Psoas muscle (tissue), 7 donors: ENCODE measurements at regions not wholly inside any gene's neighbourhood (a gene's known extent, or its start where the extent isn't known, plus 50 kb on each side); places are given as distances from the start of the nearest gene placed in this dataset.

Source experiments
- ATAC-seq, 4 donors: fragments of 200-7000 bp; cut with Tn5 transposase; one replicate each; pipeline ENCODE4 v1.9.1; 2020; ENCODE audit warnings: moderate library complexity in 3 of 4, mild to moderate bottlenecking in 2 of 4
- DNase-seq, 2 donors: peaks; one replicate each; pipeline ENCODE4 v3.0.0-alpha.2; 2020
- H3K27ac ChIP-seq: fragments of 200-600 bp; one replicate; pipeline ENCODE4 v1.8.0; 2022
- H3K27me3 ChIP-seq, 3 donors: fragments of 200-600 bp in 1 of 3; one replicate each; pipeline versions ENCODE4 v1.6.1 to v1.8.0; 2013 to 2022; ENCODE audit warnings: low read length in 2 of 3, mild to moderate bottlenecking in 2 of 3, moderate library complexity in 1 of 3; ENCODE audit not compliant: insufficient read depth in 3 of 3
- H3K36me3 ChIP-seq, 2 donors: fragments of 200-600 bp in 1 of 2; one replicate each; pipeline versions ENCODE4 v1.6.1 to v1.8.0; 2013 to 2022; ENCODE audit warnings: low read depth in 1 of 2, mild to moderate bottlenecking in 1 of 2, moderate library complexity in 1 of 2; ENCODE audit not compliant: insufficient read depth in 1 of 2
- H3K4me1 ChIP-seq: fragments of 200-600 bp; one replicate; pipeline ENCODE4 v1.8.0; 2022
- H3K4me3 ChIP-seq: fragments of 200-600 bp; one replicate; pipeline ENCODE4 v1.8.0; 2022; ENCODE audit warnings: mild to moderate bottlenecking
- H3K9me3 ChIP-seq: fragments of 200-600 bp; one replicate; pipeline ENCODE4 v1.8.0; 2022
- CTCF ChIP-seq: fragments of 200-600 bp; IDR thresholded peaks from one replicate; pipeline ENCODE4 v1.8.0; 2022; ENCODE audit warnings: antibody characterized with exemption
- whole genome bisulfite sequencing, 3 donors: extraction: QIAGEN DNeasy Blood & Tissue Kit; methylation state at CpG; one replicate each; pipeline versions ENCODE4 v1.1.6 to v1.1.7; 2013; 5-methylcytosine and 5-hydroxymethylcytosine counted together
- intact Hi-C, 2 donors: fragments of 100-400 bp; cut with DNase I; formaldehyde crosslinking; loops; one replicate each; pipeline versions ENCODE4 v1.11.0 to v1.14.2; 2022
- donor health status: healthy with polysubstance abuse.
- donor health status: DM: no; HTN: no; CAD: no; lungs with moderate emphysema.
- donor health status: Bipolar disorder and iron deficiency.
- donor health status: healthy.
- donor health status: DM: yes; HTN: yes; CAD: no.
- donor health status: DM: no; HTN: no; CAD: no.
- donor health status: DM: yes; HTN: yes; CAD: no.

- H3K9me3 ChIP-seq, result no peaks in the 10 kb centered on the region
- intact Hi-C loops, result no loop called here
- TF ChIP-seq CTCF, result no peak
- 91 to 94% (median 91%) methylated on average over 6 of the region's 6 CpGs for WGBS, 3 donors
- no peak overlapping the region for H3K4me3 ChIP-seq
- H3K27me3 ChIP-seq, result no peaks in the 10 kb centered on the region
- no peak overlapping the region for H3K27ac ChIP-seq
- no peaks in the 10 kb centered on the region for H3K36me3 ChIP-seq
- H3K4me1 ChIP-seq, result no peaks in the 10 kb centered on the region
- no peak for DNase-seq
- ATAC-seq, result no peak
These were observed 1048.2 kb downstream of the TTLL7 start for GRCh38 chr1:82950606-82951200.

- DNase-seq, result no peak
- no peaks in the 10 kb centered on the region for H3K4me1 ChIP-seq
- H3K27ac ChIP-seq, result no peak overlapping the region
- H3K9me3 ChIP-seq, result no peaks in the 10 kb centered on the region
- no peaks in the 10 kb centered on the region for H3K27me3 ChIP-seq
- no peaks in the 10 kb centered on the region for H3K36me3 ChIP-seq
- no peak for TF ChIP-seq CTCF
- 4 to 9% (median 4%) methylated on average over 1 of the region's 1 CpG for WGBS, 3 donors
- no peak for ATAC-seq
- no peak overlapping the region for H3K4me3 ChIP-seq
- intact Hi-C loops, result no loop called here
These were observed 1050.5 kb downstream of the TTLL7 start for GRCh38 chr1:82948386-82948785.

- Histone ChIP-seq H3K27me3 (no peaks in the 10 kb centered on the region), H3K36me3 (no peaks in the 10 kb centered on the region), H3K4me1 (no peaks in the 10 kb centered on the region), H3K4me3 (no peak overlapping the region), H3K9me3 (no peaks in the 10 kb centered on the region), H3K27ac (no peak overlapping the region)
- no peak for TF ChIP-seq CTCF
- DNase-seq, result no peak
- WGBS, 3 donors, result 45 to 74% (median 53%) methylated on average over 2 of the region's 2 CpGs
- intact Hi-C loops, result no loop called here
- no peak for ATAC-seq
These were observed 1051.7 kb downstream of the TTLL7 start for GRCh38 chr1:82947278-82947677.

- intact Hi-C loops, result no loop called here
- DNase-seq, result no peak
- Histone ChIP-seq H3K9me3 (no peaks in the 10 kb centered on the region), H3K36me3 (no peaks in the 10 kb centered on the region), H3K27me3 (no peaks in the 10 kb centered on the region), H3K4me3 (no peak overlapping the region), H3K27ac (no peak overlapping the region), H3K4me1 (no peaks in the 10 kb centered on the region)
- TF ChIP-seq CTCF, result no peak
- WGBS, 3 donors, result 89 to 93% (median 91%) methylated on average over 3 of the region's 3 CpGs
- ATAC-seq, result no peak
These were observed 1052.8 kb downstream of the TTLL7 start for GRCh38 chr1:82946096-82946605.

- H3K9me3 ChIP-seq, result no peaks in the 10 kb centered on the region
- H3K27ac ChIP-seq, result no peak overlapping the region
- no peaks in the 10 kb centered on the region for H3K27me3 ChIP-seq
- 59 to 83% (median 67%) methylated on average over 1 of the region's 1 CpG for WGBS, 3 donors
- H3K36me3 ChIP-seq, result no peaks in the 10 kb centered on the region
- no peak overlapping the region for H3K4me3 ChIP-seq
- DNase-seq, result no peak
- intact Hi-C loops, result no loop called here
- no peaks in the 10 kb centered on the region for H3K4me1 ChIP-seq
- no peak for TF ChIP-seq CTCF
- ATAC-seq, result no peak
These were observed 1054.1 kb downstream of the TTLL7 start for GRCh38 chr1:82944822-82945221.
